ENCODE measurements at regions not wholly inside any gene's neighbourhood (a gene's known extent, or its start where the extent isn't known, plus 50 kb on each side); places are given as distances from the start of the nearest gene placed in this dataset.

DNA sequence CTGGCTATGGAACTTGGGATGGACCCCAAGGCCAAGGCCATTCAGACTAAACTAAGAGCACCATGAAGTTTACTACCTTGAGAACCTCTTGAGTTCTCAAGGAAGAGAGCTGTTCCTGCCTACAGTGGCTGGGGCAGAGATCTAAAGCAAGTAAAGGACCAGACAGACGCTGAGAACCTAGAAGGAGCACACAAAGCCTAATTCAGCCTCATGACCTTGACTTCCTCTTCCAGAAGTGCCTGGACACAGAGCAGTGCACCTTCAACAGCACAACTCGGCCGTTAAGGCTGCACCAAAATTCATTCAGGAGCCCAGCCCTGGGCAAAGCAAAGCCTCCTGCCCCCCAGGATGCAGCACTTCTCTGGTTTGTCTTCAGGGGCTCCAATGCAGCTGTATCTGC is 82.9 kb upstream of the AKIP1 start:
- TF ChIP-seq, protein P1, sequence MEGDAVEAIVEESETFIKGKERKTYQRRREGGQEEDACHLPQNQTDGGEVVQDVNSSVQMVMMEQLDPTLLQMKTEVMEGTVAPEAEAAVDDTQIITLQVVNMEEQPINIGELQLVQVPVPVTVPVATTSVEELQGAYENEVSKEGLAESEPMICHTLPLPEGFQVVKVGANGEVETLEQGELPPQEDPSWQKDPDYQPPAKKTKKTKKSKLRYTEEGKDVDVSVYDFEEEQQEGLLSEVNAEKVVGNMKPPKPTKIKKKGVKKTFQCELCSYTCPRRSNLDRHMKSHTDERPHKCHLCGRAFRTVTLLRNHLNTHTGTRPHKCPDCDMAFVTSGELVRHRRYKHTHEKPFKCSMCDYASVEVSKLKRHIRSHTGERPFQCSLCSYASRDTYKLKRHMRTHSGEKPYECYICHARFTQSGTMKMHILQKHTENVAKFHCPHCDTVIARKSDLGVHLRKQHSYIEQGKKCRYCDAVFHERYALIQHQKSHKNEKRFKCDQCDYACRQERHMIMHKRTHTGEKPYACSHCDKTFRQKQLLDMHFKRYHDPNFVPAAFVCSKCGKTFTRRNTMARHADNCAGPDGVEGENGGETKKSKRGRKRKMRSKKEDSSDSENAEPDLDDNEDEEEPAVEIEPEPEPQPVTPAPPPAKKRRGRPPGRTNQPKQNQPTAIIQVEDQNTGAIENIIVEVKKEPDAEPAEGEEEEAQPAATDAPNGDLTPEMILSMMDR (IDR thresholded peaks at IDR 0.05) = no peak
- no peak for TF ChIP-seq POLR2A (IDR thresholded peaks at IDR 0.05)

All from right lobe of liver (tissue), 4 donors.